Astrocyte (in vitro differentiated cells and primary cell): ENCODE measurements at regions not wholly inside any gene's neighbourhood (a gene's known extent, or its start where the extent isn't known, plus 50 kb on each side); places are given as distances from the start of the nearest gene placed in this dataset.

Source experiments
- DNase-seq: peaks from one replicate; pipeline ENCODE4 v3.0.0-alpha.2; 2010; ENCODE audit warnings: low read depth
- FAIRE-seq: peaks from 2 replicates; lab custom pipeline; 2011; peaks lifted over from hg19 to GRCh38; lab: Jason Lieb, UNC
- H2AFZ ChIP-seq: 2 replicates; pipeline ENCODE4 v1.6.0; 2012; ENCODE audit warnings: low read depth, low read length, inconsistent platforms
- H3K27ac ChIP-seq: 2 replicates; pipeline ENCODE4 v1.5.1; 2011; ENCODE audit warnings: low read depth, low read length, inconsistent platforms
- H3K27me3 ChIP-seq: 2 replicates; pipeline ENCODE4 v1.6.0; 2011; ENCODE audit warnings: low read length, inconsistent platforms; ENCODE audit not compliant: insufficient read depth
- H3K36me3 ChIP-seq: 2 replicates; pipeline ENCODE4 v1.5.1; 2011; ENCODE audit warnings: low read length, inconsistent platforms; ENCODE audit not compliant: insufficient read depth
- H3K4me1 ChIP-seq: 2 replicates; pipeline ENCODE4 v1.5.1; 2011; ENCODE audit warnings: low read length, inconsistent platforms; ENCODE audit not compliant: insufficient read depth
- H3K4me2 ChIP-seq: 2 replicates; pipeline ENCODE4 v1.6.0; 2012; ENCODE audit warnings: low read length, inconsistent platforms
- H3K4me3 ChIP-seq: 2 replicates; pipeline ENCODE4 v1.5.1; 2011; ENCODE audit warnings: low read depth, mild to moderate bottlenecking, low read length, inconsistent platforms; ENCODE audit not compliant: insufficient read depth
- H3K79me2 ChIP-seq: 2 replicates; pipeline ENCODE4 v1.6.0; 2012; ENCODE audit warnings: mild to moderate bottlenecking, low read length, inconsistent platforms; ENCODE audit not compliant: insufficient read depth
- H3K9ac ChIP-seq: 2 replicates; pipeline ENCODE4 v1.6.0; 2012; ENCODE audit warnings: mild to moderate bottlenecking, low read length, inconsistent platforms
- H3K9me3 ChIP-seq: 2 replicates; pipeline ENCODE4 v1.5.1; 2012; ENCODE audit warnings: low read depth, mild to moderate bottlenecking, low read length, inconsistent platforms; ENCODE audit not compliant: insufficient read depth
- H4K20me1 ChIP-seq: 2 replicates; pipeline ENCODE4 v1.6.0; 2012; ENCODE audit warnings: low read length, inconsistent platforms; ENCODE audit not compliant: insufficient read depth
- H3K27ac Mint-ChIP-seq: one replicate; pipeline ENCODE4 v1.8.0; 2021; ENCODE audit warnings: mild to moderate bottlenecking, mixed read lengths; ENCODE audit not compliant: unreplicated experiment
- H3K27me3 Mint-ChIP-seq: one replicate; pipeline ENCODE4 v1.8.0; 2021; ENCODE audit warnings: low read depth, mixed read lengths; ENCODE audit not compliant: unreplicated experiment
- H3K36me3 Mint-ChIP-seq: one replicate; pipeline ENCODE4 v1.8.0; 2021; ENCODE audit warnings: low read depth, mixed read lengths; ENCODE audit not compliant: unreplicated experiment
- H3K4me1 Mint-ChIP-seq: one replicate; pipeline ENCODE4 v1.8.0; 2021; ENCODE audit warnings: low read depth, mixed read lengths; ENCODE audit not compliant: unreplicated experiment
- H3K4me3 Mint-ChIP-seq: one replicate; pipeline ENCODE4 v1.8.0; 2021; ENCODE audit warnings: mild to moderate bottlenecking, moderate library complexity, mixed read lengths; ENCODE audit not compliant: unreplicated experiment
- H3K9me3 Mint-ChIP-seq: one replicate; pipeline ENCODE4 v1.8.0; 2021; ENCODE audit warnings: mild to moderate bottlenecking, mixed read lengths; ENCODE audit not compliant: unreplicated experiment
- EZH2 ChIP-seq: IDR thresholded peaks from 2 replicates; pipeline ENCODE4 v1.6.1; 2012; ENCODE audit warnings: mild to moderate bottlenecking, low read length, inconsistent platforms; ENCODE audit not compliant: insufficient read depth
- TF ChIP-seq, protein P1 (sequence below): IDR thresholded peaks from 2 replicates; pipeline ENCODE4 v1.5.1; 2011; ENCODE audit warnings: low read depth, mild to moderate bottlenecking, inconsistent platforms, low read length, moderate library complexity; ENCODE audit not compliant: insufficient read depth

GRCh38 chr13:111021270-111021669, 93.8 kb upstream of the ARHGEF7 start:
- FAIRE-seq = no peak
- no peak overlapping the region for H3K9ac ChIP-seq
- no peaks in the 10 kb centered on the region for H3K4me1 ChIP-seq
- H3K36me3 ChIP-seq = no peaks in the 10 kb centered on the region
- no peak overlapping the region for H3K27ac ChIP-seq
- H3K9me3 ChIP-seq = peaks cover 8% of the 10 kb centered on the region
- no peaks in the 10 kb centered on the region for H3K27me3 ChIP-seq
- no peak for DNase-seq
- Mint-ChIP-seq H3K9me3 (peaks cover 17% of the 10 kb centered on the region), H3K27ac (no peak overlapping the region), H3K4me1 (no peaks in the 10 kb centered on the region), H3K27me3 (no peaks in the 10 kb centered on the region), H3K4me3 (no peak overlapping the region), H3K36me3 (peaks cover 2% of the 10 kb centered on the region)
- H3K4me3 ChIP-seq = no peak overlapping the region
- H2AFZ ChIP-seq = no peak overlapping the region
- no peak for TF ChIP-seq EZH2
- TF ChIP-seq, protein P1, sequence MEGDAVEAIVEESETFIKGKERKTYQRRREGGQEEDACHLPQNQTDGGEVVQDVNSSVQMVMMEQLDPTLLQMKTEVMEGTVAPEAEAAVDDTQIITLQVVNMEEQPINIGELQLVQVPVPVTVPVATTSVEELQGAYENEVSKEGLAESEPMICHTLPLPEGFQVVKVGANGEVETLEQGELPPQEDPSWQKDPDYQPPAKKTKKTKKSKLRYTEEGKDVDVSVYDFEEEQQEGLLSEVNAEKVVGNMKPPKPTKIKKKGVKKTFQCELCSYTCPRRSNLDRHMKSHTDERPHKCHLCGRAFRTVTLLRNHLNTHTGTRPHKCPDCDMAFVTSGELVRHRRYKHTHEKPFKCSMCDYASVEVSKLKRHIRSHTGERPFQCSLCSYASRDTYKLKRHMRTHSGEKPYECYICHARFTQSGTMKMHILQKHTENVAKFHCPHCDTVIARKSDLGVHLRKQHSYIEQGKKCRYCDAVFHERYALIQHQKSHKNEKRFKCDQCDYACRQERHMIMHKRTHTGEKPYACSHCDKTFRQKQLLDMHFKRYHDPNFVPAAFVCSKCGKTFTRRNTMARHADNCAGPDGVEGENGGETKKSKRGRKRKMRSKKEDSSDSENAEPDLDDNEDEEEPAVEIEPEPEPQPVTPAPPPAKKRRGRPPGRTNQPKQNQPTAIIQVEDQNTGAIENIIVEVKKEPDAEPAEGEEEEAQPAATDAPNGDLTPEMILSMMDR = no peak
- H3K79me2 ChIP-seq = no peaks in the 10 kb centered on the region
- no peaks in the 10 kb centered on the region for H4K20me1 ChIP-seq
- no peak overlapping the region for H3K4me2 ChIP-seq

- Histone ChIP-seq H3K9ac (no peak overlapping the region), H3K4me3 (no peak overlapping the region), H3K27me3 (no peaks in the 10 kb centered on the region), H3K4me1 (no peaks in the 10 kb centered on the region), H4K20me1 (no peaks in the 10 kb centered on the region), H2AFZ (no peak overlapping the region), H3K79me2 (no peaks in the 10 kb centered on the region), H3K9me3 (peaks cover 8% of the 10 kb centered on the region), H3K27ac (no peak overlapping the region), H3K4me2 (no peak overlapping the region), H3K36me3 (no peaks in the 10 kb centered on the region)
- Mint-ChIP-seq H3K36me3 (peaks cover 2% of the 10 kb centered on the region), H3K27ac (no peak overlapping the region), H3K9me3 (peaks cover 17% of the 10 kb centered on the region), H3K4me3 (no peak overlapping the region), H3K4me1 (no peaks in the 10 kb centered on the region), H3K27me3 (no peaks in the 10 kb centered on the region)
- TF ChIP-seq, protein P1 = no peak
- TF ChIP-seq EZH2 = no peak
- no peak for FAIRE-seq
- DNase-seq = no peak
These were observed 94.6 kb upstream of the ARHGEF7 start for GRCh38 chr13:111020546-111020945.

- no peak for DNase-seq
- Histone ChIP-seq H4K20me1 (no peaks in the 10 kb centered on the region), H3K27me3 (no peaks in the 10 kb centered on the region), H3K4me2 (no peak overlapping the region), H3K4me3 (no peak overlapping the region), H3K79me2 (no peaks in the 10 kb centered on the region), H3K9me3 (peaks cover 8% of the 10 kb centered on the region), H2AFZ (no peak overlapping the region), H3K27ac (no peak overlapping the region), H3K9ac (no peak overlapping the region), H3K36me3 (no peaks in the 10 kb centered on the region), H3K4me1 (no peaks in the 10 kb centered on the region)
- Mint-ChIP-seq H3K4me1 (no peaks in the 10 kb centered on the region), H3K36me3 (peaks cover 2% of the 10 kb centered on the region), H3K27ac (no peak overlapping the region), H3K27me3 (no peaks in the 10 kb centered on the region), H3K9me3 (peaks cover 17% of the 10 kb centered on the region), H3K4me3 (no peak overlapping the region)
- no peak for TF ChIP-seq EZH2
- TF ChIP-seq, protein P1 = no peak
- FAIRE-seq = no peak
These were observed 95.1 kb upstream of the ARHGEF7 start for GRCh38 chr13:111020021-111020420.
